Esophagus squamous epithelium (tissue), 5 donors: ENCODE measurements at regions not wholly inside any gene's neighbourhood (a gene's known extent, or its start where the extent isn't known, plus 50 kb on each side); places are given as distances from the start of the nearest gene placed in this dataset.

Experiments
- DNase-seq: peaks from one replicate; lab custom pipeline; 2025; lab: John Stamatoyannopoulos, UW
- H3K27ac ChIP-seq, 4 donors: fragments of 200-600 bp; sonication (generic); one replicate each; pipeline ENCODE4 v1.5.1; 2016 to 2019; ENCODE audit warnings: mild to moderate bottlenecking in 1 of 4
- H3K27me3 ChIP-seq, 4 donors: fragments of 200-600 bp; sonication (generic); 1 replicate in 3 of 4; 2 replicates in 1 of 4; pipeline versions ENCODE4 v1.5.1 to v1.6.0; 2017 to 2021; ENCODE audit warnings: antibody characterized with exemption in 1 of 4
- H3K36me3 ChIP-seq, 3 donors: fragments of 200-600 bp; sonication (generic); one replicate each; pipeline ENCODE4 v1.5.1; 2016 to 2019
- H3K4me1 ChIP-seq, 3 donors: fragments of 200-600 bp; sonication (generic); one replicate each; pipeline ENCODE4 v1.5.1; 2017 to 2019
- H3K4me3 ChIP-seq, 4 donors: fragments of 200-600 bp; sonication (generic); 1 replicate in 3 of 4; 2 replicates in 1 of 4; pipeline ENCODE4 v1.5.1; 2016 to 2019; ENCODE audit warnings: mild to moderate bottlenecking in 2 of 4, moderate library complexity in 1 of 4
- H3K9me3 ChIP-seq, 3 donors: fragments of 200-600 bp; sonication (generic); one replicate each; pipeline ENCODE4 v1.5.1; 2016 to 2019
- CTCF ChIP-seq, 6 experiments: fragments of 450-650 bp in 4 of 6; fragments of 200-600 bp in 2 of 6; sonication (generic) in 2 of 6; IDR thresholded peaks; one replicate each; pipeline ENCODE4 v1.5.1; 2016 to 2019; ENCODE audit warnings: antibody characterized with exemption in 6 of 6, mild to moderate bottlenecking in 4 of 6, moderate library complexity in 4 of 6
- POLR2A ChIP-seq, 4 donors: fragments of 450-650 bp; IDR thresholded peaks; one replicate each; pipeline ENCODE4 v1.6.1; 2017; ENCODE audit warnings: antibody characterized with exemption in 4 of 4, mild to moderate bottlenecking in 4 of 4, moderate library complexity in 3 of 4
- WGBS, 2 donors: methylation state at CpG; one replicate each; pipeline ENCODE4 v1.1.5; 2018; 5-methylcytosine and 5-hydroxymethylcytosine counted together
- intact Hi-C: fragments of 100-400 bp; cut with DNase I; formaldehyde crosslinking; loops from one replicate; pipeline ENCODE4 v1.15.0; 2022
- donor health status: DM: yes; HTN: yes; CAD: no.

GRCh38 chr1:178572604-178573003 lies 59.7 kb downstream of the TEX35 start:
- no peaks in the 10 kb centered on the region for H3K36me3 ChIP-seq
- no peak for TF ChIP-seq CTCF (IDR thresholded peaks at IDR 0.05)
- no peak for TF ChIP-seq POLR2A (IDR thresholded peaks at IDR 0.05)
- H3K27me3 ChIP-seq = no peaks in the 10 kb centered on the region
- H3K27ac ChIP-seq = peak overlapping the region in 1 of 4 donors; percentile 45
- H3K4me3 ChIP-seq = no peak overlapping the region
- DNase-seq = no peak
- H3K4me1 ChIP-seq = peaks cover 0 to 22% (median 0%) of the 10 kb centered on the region in 3 donors
- intact Hi-C loops = no loop called here
- H3K9me3 ChIP-seq = no peaks in the 10 kb centered on the region

GRCh38 chr1:178573330-178573729 lies 60.4 kb downstream of the TEX35 start:
- no peaks in the 10 kb centered on the region for H3K27me3 ChIP-seq
- WGBS, 2 donors = 16 to 21% methylated on average over 3 of the region's 3 CpGs
- peak overlapping the region in 1 of 4 donors; percentile 45 for H3K27ac ChIP-seq
- TF ChIP-seq POLR2A (IDR thresholded peaks at IDR 0.05) = no peak
- TF ChIP-seq CTCF (IDR thresholded peaks at IDR 0.05) = no peak
- peaks cover 0 to 22% (median 0%) of the 10 kb centered on the region in 3 donors for H3K4me1 ChIP-seq
- H3K36me3 ChIP-seq = no peaks in the 10 kb centered on the region
- no peak overlapping the region for H3K4me3 ChIP-seq
- H3K9me3 ChIP-seq = no peaks in the 10 kb centered on the region
- no peak for DNase-seq
- intact Hi-C loops = no loop called here

- Histone ChIP-seq H3K27ac (no peak overlapping the region), H3K4me3 (no peak overlapping the region)
- 74 to 83% methylated on average over 2 of the region's 2 CpGs for WGBS, 2 donors
These were observed 61.4 kb downstream of the TEX35 start for GRCh38 chr1:178574345-178574744.

GRCh38 chr1:178575611-178576361 lies 62.9 kb downstream of the TEX35 start:
- WGBS, 2 donors = 41 to 55% methylated on average over 3 of the region's 3 CpGs
- H3K4me1 ChIP-seq = peaks cover 0 to 27% (median 0%) of the 10 kb centered on the region in 3 donors
- H3K4me3 ChIP-seq = no peak overlapping the region
- intact Hi-C loops = no loop called here
- H3K9me3 ChIP-seq = no peaks in the 10 kb centered on the region
- TF ChIP-seq CTCF (IDR thresholded peaks at IDR 0.05) (no peak), POLR2A (IDR thresholded peaks at IDR 0.05) (no peak)
- no peak overlapping the region for H3K27ac ChIP-seq
- H3K36me3 ChIP-seq = no peaks in the 10 kb centered on the region
- DNase-seq = no peak
- H3K27me3 ChIP-seq = no peaks in the 10 kb centered on the region

More at GRCh38 chr1:178574345-178574744, 61.4 kb downstream of the TEX35 start:
- Histone ChIP-seq H3K27me3 (no peaks in the 10 kb centered on the region), H3K9me3 (no peaks in the 10 kb centered on the region), H3K4me1 (peaks cover 0 to 25% (median 0%) of the 10 kb centered on the region in 3 donors), H3K36me3 (no peaks in the 10 kb centered on the region)
- DNase-seq = no peak
- intact Hi-C loops = no loop called here
- no peak for TF ChIP-seq CTCF (IDR thresholded peaks at IDR 0.05)
- TF ChIP-seq POLR2A (IDR thresholded peaks at IDR 0.05) = no peak

- H3K27me3 ChIP-seq = no peaks in the 10 kb centered on the region
- TF ChIP-seq POLR2A (IDR thresholded peaks at IDR 0.05) = no peak
- TF ChIP-seq CTCF (IDR thresholded peaks at IDR 0.05) = no peak
- 92 to 97% methylated on average over 6 of the region's 6 CpGs for WGBS, 2 donors
- H3K27ac ChIP-seq = no peak overlapping the region
- intact Hi-C loops = no loop called here
- H3K9me3 ChIP-seq = no peaks in the 10 kb centered on the region
- no peaks in the 10 kb centered on the region for H3K36me3 ChIP-seq
- no peak overlapping the region for H3K4me3 ChIP-seq
- H3K4me1 ChIP-seq = peaks cover 0 to 23% (median 0%) of the 10 kb centered on the region in 3 donors
- DNase-seq = no peak
These were observed 63.9 kb downstream of the TEX35 start for GRCh38 chr1:178576841-178577240.
